ENCODE measurements at regions not wholly inside any gene's neighbourhood (a gene's known extent, or its start where the extent isn't known, plus 50 kb on each side); places are given as distances from the start of the nearest gene placed in this dataset.

GRCh38 chr14:66088656-66089055 is 397.5 kb upstream of the CCDC196 start:
- TF ChIP-seq, protein P1, sequence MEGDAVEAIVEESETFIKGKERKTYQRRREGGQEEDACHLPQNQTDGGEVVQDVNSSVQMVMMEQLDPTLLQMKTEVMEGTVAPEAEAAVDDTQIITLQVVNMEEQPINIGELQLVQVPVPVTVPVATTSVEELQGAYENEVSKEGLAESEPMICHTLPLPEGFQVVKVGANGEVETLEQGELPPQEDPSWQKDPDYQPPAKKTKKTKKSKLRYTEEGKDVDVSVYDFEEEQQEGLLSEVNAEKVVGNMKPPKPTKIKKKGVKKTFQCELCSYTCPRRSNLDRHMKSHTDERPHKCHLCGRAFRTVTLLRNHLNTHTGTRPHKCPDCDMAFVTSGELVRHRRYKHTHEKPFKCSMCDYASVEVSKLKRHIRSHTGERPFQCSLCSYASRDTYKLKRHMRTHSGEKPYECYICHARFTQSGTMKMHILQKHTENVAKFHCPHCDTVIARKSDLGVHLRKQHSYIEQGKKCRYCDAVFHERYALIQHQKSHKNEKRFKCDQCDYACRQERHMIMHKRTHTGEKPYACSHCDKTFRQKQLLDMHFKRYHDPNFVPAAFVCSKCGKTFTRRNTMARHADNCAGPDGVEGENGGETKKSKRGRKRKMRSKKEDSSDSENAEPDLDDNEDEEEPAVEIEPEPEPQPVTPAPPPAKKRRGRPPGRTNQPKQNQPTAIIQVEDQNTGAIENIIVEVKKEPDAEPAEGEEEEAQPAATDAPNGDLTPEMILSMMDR (conservative IDR thresholded peaks at IDR 0.05) = no peak
- Mint-ChIP-seq H3K27ac (no peak overlapping the region), H3K27me3 (ENCODE audit: insufficient read depth) (peaks cover 12% of the 10 kb centered on the region), H3K4me3 (no peak overlapping the region), H3K9me3 (no peaks in the 10 kb centered on the region), H3K36me3 (ENCODE audit: low read depth) (no peaks in the 10 kb centered on the region), H3K4me1 (peaks cover 7% of the 10 kb centered on the region)
- H3K4me1 ChIP-seq (ENCODE audit: control insufficient read depth, insufficient read depth, low read length) = peaks cover 4% of the 10 kb centered on the region
- WGBS, 2 experiments (ENCODE audit: insufficient coverage in 1 of 2, insufficient read length in 1 of 2) = 98% methylated on average over 3 of the region's 3 CpGs; no CpG with 5 or more reads in 1 of the 2 experiments
- no peak overlapping the region for H3K9ac ChIP-seq (ENCODE audit: extremely low read depth, low read length, poor library complexity, severe bottlenecking)
- no peak overlapping the region for H3K27ac ChIP-seq (ENCODE audit: low read depth, low read length)
- no peaks in the 10 kb centered on the region for H3K27me3 ChIP-seq (ENCODE audit: control insufficient read depth, insufficient read depth, low read length, poor library complexity, severe bottlenecking)
- no peak for DNase-seq
- H3K4me3 ChIP-seq (ENCODE audit: low read length) = no peak overlapping the region
- H3K9me3 ChIP-seq (ENCODE audit: control insufficient read depth, low read length) = no peaks in the 10 kb centered on the region
- no peaks in the 10 kb centered on the region for H3K36me3 ChIP-seq (ENCODE audit: control insufficient read depth, insufficient read depth, low read length)

DNA sequence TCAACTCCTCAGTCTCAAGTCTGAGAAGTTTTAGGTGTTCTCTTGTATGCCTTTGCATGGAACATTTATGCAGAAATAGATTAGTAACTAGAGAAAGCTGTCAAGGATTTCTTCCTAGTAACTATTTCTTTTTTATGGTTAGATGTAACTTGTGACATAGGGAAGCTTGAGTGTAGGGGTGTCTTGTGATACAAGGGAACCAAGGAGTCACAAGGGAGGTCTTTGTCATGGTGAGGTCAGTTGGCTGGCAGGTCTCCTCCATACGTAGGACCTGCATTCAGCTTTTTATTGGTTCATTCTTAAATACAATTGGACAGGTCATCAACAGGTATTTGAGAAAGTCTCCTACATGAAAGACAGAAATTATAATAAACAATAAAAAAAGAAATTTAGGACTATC is 394.0 kb upstream of the CCDC196 start:
- H3K27me3 Mint-ChIP-seq (ENCODE audit: insufficient read depth) = peaks cover 14% of the 10 kb centered on the region
- no peaks in the 10 kb centered on the region for H3K36me3 Mint-ChIP-seq (ENCODE audit: low read depth)
- peaks cover 8% of the 10 kb centered on the region for H3K4me1 ChIP-seq (ENCODE audit: control insufficient read depth, insufficient read depth, low read length)
- 88% methylated on average over 1 of the region's 1 CpG; no CpG with 5 or more reads in 1 of the 2 experiments for WGBS, 2 experiments (ENCODE audit: insufficient coverage in 1 of 2, insufficient read length in 1 of 2)
- H3K9me3 Mint-ChIP-seq = no peaks in the 10 kb centered on the region
- no peak overlapping the region for H3K4me3 ChIP-seq (ENCODE audit: low read length)
- H3K4me3 Mint-ChIP-seq = no peak overlapping the region
- H3K9me3 ChIP-seq (ENCODE audit: control insufficient read depth, low read length) = no peaks in the 10 kb centered on the region
- no peak overlapping the region for H3K27ac ChIP-seq (ENCODE audit: low read depth, low read length)
- no peak for DNase-seq
- peaks cover 23% of the 10 kb centered on the region for H3K4me1 Mint-ChIP-seq
- TF ChIP-seq, protein P1 (conservative IDR thresholded peaks at IDR 0.05) = no peak
- no peaks in the 10 kb centered on the region for H3K36me3 ChIP-seq (ENCODE audit: control insufficient read depth, insufficient read depth, low read length)
- H3K27ac Mint-ChIP-seq = no peak overlapping the region
- H3K27me3 ChIP-seq (ENCODE audit: control insufficient read depth, insufficient read depth, low read length, poor library complexity, severe bottlenecking) = no peaks in the 10 kb centered on the region
- H3K9ac ChIP-seq (ENCODE audit: extremely low read depth, low read length, poor library complexity, severe bottlenecking) = no peak overlapping the region

DNA sequence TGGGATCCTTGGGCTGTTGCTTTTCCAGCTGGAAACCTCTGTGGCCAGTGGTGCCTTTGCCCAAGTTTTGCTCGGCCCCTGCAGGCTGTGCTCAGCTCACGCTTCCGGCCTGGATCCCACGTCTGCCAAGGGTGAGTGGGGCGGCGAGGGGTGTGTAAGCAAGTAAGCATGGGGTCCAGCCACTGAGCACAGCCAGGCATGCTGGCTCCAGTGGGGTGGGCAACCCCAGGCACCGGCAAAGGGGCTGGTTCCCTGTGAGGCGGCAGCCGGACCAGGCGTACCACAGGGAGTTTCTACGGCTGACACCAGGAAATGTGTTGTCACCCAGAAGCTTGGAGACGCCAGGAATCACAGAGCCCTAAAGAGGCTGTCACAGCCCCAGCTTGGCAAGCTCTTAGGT is 393.4 kb upstream of the CCDC196 start:
- peaks cover 8% of the 10 kb centered on the region for H3K4me1 ChIP-seq (ENCODE audit: control insufficient read depth, insufficient read depth, low read length)
- Mint-ChIP-seq H3K36me3 (ENCODE audit: low read depth) (no peaks in the 10 kb centered on the region), H3K4me1 (peaks cover 21% of the 10 kb centered on the region), H3K4me3 (no peak overlapping the region), H3K27ac (no peak overlapping the region), H3K9me3 (no peaks in the 10 kb centered on the region), H3K27me3 (ENCODE audit: insufficient read depth) (peaks cover 14% of the 10 kb centered on the region)
- WGBS, 2 experiments (ENCODE audit: insufficient coverage in 1 of 2, insufficient read length in 1 of 2) = 94 to 97% methylated on average over 6 to 12 of the region's 12 CpGs
- H3K27me3 ChIP-seq (ENCODE audit: control insufficient read depth, insufficient read depth, low read length, poor library complexity, severe bottlenecking) = no peaks in the 10 kb centered on the region
- TF ChIP-seq, protein P1 (conservative IDR thresholded peaks at IDR 0.05) = no peak
- DNase-seq = no peak
- H3K9me3 ChIP-seq (ENCODE audit: control insufficient read depth, low read length) = no peaks in the 10 kb centered on the region
- no peak overlapping the region for H3K4me3 ChIP-seq (ENCODE audit: low read length)
- H3K36me3 ChIP-seq (ENCODE audit: control insufficient read depth, insufficient read depth, low read length) = no peaks in the 10 kb centered on the region
- no peak overlapping the region for H3K27ac ChIP-seq (ENCODE audit: low read depth, low read length)
- H3K9ac ChIP-seq (ENCODE audit: extremely low read depth, low read length, poor library complexity, severe bottlenecking) = no peak overlapping the region

All from endodermal cell (in vitro differentiated cells).